ENCODE measurements at regions not wholly inside any gene's neighbourhood (a gene's known extent, or its start where the extent isn't known, plus 50 kb on each side); places are given as distances from the start of the nearest gene placed in this dataset.

DNA sequence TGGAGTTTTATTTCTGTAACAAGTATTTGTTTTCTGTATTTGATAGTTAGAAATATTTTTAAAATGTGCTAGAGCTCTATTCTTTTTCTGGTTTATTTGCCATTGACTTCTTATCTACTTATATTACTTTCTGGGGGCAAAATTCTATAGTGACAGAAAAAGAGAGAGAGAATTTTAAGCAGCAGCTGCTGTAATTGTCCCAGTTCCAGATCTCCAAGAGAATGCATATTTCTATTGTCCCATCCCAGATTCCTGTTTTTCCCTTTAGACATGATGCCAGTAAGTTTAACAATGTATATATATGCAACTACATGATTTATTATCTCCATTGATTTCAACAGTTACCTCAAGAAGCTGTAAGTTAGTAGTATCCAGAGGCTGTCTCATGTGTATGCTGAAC lies 541.7 kb upstream of the ZNF385D start:
- H3K36me3 Mint-ChIP-seq, result no peaks in the 10 kb centered on the region
- H3K9me3 Mint-ChIP-seq, result no peaks in the 10 kb centered on the region
- no peak for DNase-seq (ENCODE audit: extremely low spot score, unreplicated experiment)
- TF ChIP-seq, protein P1, sequence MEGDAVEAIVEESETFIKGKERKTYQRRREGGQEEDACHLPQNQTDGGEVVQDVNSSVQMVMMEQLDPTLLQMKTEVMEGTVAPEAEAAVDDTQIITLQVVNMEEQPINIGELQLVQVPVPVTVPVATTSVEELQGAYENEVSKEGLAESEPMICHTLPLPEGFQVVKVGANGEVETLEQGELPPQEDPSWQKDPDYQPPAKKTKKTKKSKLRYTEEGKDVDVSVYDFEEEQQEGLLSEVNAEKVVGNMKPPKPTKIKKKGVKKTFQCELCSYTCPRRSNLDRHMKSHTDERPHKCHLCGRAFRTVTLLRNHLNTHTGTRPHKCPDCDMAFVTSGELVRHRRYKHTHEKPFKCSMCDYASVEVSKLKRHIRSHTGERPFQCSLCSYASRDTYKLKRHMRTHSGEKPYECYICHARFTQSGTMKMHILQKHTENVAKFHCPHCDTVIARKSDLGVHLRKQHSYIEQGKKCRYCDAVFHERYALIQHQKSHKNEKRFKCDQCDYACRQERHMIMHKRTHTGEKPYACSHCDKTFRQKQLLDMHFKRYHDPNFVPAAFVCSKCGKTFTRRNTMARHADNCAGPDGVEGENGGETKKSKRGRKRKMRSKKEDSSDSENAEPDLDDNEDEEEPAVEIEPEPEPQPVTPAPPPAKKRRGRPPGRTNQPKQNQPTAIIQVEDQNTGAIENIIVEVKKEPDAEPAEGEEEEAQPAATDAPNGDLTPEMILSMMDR (conservative IDR thresholded peaks at IDR 0.05), result no peak
- H3K4me1 Mint-ChIP-seq (ENCODE audit: unreplicated experiment), result no peaks in the 10 kb centered on the region
- no peak overlapping the region for H3K27ac Mint-ChIP-seq
- H3K27me3 Mint-ChIP-seq, result no peaks in the 10 kb centered on the region
- no peak overlapping the region for H3K4me3 Mint-ChIP-seq

DNA sequence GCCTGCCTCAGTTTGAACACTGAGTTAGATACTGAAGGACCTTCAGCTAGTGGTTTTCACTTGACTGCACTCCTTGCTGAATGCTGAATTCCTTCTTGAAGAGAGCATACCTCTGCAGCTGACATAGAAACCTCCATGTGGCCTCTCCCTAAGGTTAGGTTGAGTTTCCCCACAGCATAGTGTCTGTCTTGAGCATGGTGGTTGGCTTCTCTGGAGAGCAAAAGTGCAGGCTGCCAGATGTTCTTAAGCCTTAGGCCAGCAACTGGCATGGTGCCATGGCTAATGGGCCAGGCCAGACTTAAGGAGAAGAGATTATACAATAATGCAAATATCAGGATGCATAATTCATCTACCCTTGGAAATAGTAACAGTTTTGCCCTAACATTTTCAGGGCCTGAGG lies 545.6 kb upstream of the ZNF385D start:
- H3K27ac Mint-ChIP-seq, result no peak overlapping the region

DNA sequence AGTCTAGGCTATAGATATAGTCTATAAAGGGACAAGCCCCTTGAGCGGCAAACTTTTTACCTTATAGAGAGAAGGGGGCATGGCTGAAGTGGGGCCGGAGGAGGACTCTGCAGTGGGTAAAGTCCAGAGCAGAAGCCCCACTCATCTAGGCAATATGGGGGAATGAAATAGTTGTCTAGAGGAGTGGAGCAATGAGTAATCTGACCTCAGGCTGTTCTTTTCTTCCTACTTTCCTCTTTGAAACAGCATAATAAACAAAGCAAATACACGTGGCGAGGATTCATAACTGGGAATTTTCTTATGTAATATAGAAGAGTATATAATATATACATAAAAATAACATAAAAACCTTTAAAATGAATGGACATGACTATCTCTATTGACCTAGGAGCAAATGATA lies 546.4 kb upstream of the ZNF385D start:
- Mint-ChIP-seq H3K27ac (no peak overlapping the region), H3K4me1 (ENCODE audit: unreplicated experiment) (no peaks in the 10 kb centered on the region), H3K27me3 (no peaks in the 10 kb centered on the region), H3K4me3 (no peak overlapping the region), H3K36me3 (no peaks in the 10 kb centered on the region), H3K9me3 (no peaks in the 10 kb centered on the region)
- no peak for DNase-seq (ENCODE audit: extremely low spot score, unreplicated experiment)
- TF ChIP-seq, protein P1 (conservative IDR thresholded peaks at IDR 0.05), result no peak

More for the DNA sequence above, 545.6 kb upstream of the ZNF385D start:
- H3K27me3 Mint-ChIP-seq, result no peaks in the 10 kb centered on the region
- no peaks in the 10 kb centered on the region for H3K4me1 Mint-ChIP-seq (ENCODE audit: unreplicated experiment)
- no peak for DNase-seq (ENCODE audit: extremely low spot score, unreplicated experiment)
- H3K36me3 Mint-ChIP-seq, result no peaks in the 10 kb centered on the region
- TF ChIP-seq, protein P1 (conservative IDR thresholded peaks at IDR 0.05), result no peak
- no peak overlapping the region for H3K4me3 Mint-ChIP-seq
- no peaks in the 10 kb centered on the region for H3K9me3 Mint-ChIP-seq

DNA sequence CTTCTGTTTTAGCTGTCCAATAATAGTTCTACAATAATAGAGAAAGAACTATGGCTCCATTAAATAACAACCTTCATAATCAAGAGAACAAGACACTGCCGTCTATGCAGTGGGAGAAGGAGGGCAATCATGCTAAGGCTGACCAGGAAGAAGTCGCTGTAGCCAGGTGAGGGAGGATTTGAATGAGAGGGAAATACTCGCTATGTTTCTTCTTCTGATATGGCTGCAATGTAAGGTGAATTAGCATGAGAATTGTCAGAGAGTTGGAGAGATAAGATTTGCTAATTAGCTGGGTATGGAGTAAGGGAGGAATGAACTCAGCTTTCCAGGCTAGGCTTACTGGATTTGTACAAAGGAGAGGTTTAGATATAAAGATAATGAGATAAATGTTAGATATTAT lies 555.4 kb upstream of the ZNF385D start:
- H3K4me3 Mint-ChIP-seq, result no peak overlapping the region
- TF ChIP-seq, protein P1 (conservative IDR thresholded peaks at IDR 0.05), result no peak
- H3K9me3 Mint-ChIP-seq, result no peaks in the 10 kb centered on the region
- no peak overlapping the region for H3K27ac Mint-ChIP-seq
- peaks cover 18% of the 10 kb centered on the region for H3K4me1 Mint-ChIP-seq (ENCODE audit: unreplicated experiment)
- no peak for DNase-seq (ENCODE audit: extremely low spot score, unreplicated experiment)
- no peaks in the 10 kb centered on the region for H3K36me3 Mint-ChIP-seq
- H3K27me3 Mint-ChIP-seq, result no peaks in the 10 kb centered on the region

DNA sequence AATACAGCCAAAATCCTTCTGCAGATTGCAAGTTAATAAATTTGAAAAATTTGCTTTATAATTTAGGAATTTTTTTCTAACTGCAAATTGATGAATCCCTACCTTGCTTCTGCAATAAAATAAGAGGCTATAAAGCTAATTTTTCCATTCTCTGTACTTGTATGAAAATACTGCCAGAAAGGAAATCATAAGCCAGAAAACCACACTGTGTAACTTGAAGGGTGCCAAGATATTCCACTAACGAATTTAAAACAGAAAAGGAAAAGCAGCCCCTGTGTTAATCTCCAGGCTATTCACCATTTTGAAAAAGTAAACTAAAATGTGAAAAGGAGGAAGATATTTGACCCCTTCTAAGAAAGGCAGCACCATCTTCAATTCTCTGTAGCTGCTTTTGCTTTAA lies 557.9 kb upstream of the ZNF385D start:
- peaks cover 18% of the 10 kb centered on the region for H3K4me1 Mint-ChIP-seq (ENCODE audit: unreplicated experiment)
- TF ChIP-seq, protein P1 (conservative IDR thresholded peaks at IDR 0.05), result no peak
- H3K27ac Mint-ChIP-seq, result no peak overlapping the region
- H3K9me3 Mint-ChIP-seq, result peaks cover 4% of the 10 kb centered on the region
- DNase-seq (ENCODE audit: extremely low spot score, unreplicated experiment), result no peak
- no peaks in the 10 kb centered on the region for H3K27me3 Mint-ChIP-seq
- H3K4me3 Mint-ChIP-seq, result no peak overlapping the region
- H3K36me3 Mint-ChIP-seq, result no peaks in the 10 kb centered on the region

DNA sequence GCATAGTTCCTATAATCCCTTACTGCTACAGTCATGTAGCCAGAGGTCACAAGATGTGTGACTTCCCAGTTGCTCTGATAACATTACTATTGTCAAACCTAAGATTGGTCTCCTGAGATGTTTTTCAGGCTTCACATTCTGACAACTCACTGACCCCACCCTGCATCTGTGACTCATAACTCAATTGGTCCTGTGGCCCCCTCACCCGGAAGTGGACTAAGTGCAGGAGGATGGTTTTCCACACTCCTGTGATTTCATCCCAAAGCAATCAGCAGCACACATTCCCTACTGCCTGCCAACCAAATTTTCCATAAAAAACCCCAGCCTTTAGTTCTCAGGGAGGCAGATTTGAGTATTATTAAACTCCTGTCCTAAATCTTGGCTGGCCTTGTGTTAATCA lies 564.9 kb upstream of the ZNF385D start:
- Mint-ChIP-seq H3K36me3 (no peaks in the 10 kb centered on the region), H3K9me3 (peaks cover 4% of the 10 kb centered on the region), H3K4me3 (no peak overlapping the region), H3K4me1 (ENCODE audit: unreplicated experiment) (no peaks in the 10 kb centered on the region), H3K27me3 (no peaks in the 10 kb centered on the region), H3K27ac (no peak overlapping the region)
- DNase-seq (ENCODE audit: extremely low spot score, unreplicated experiment), result no peak
- TF ChIP-seq, protein P1 (conservative IDR thresholded peaks at IDR 0.05), result no peak
